ENCODE measurements at regions not wholly inside any gene's neighbourhood (a gene's known extent, or its start where the extent isn't known, plus 50 kb on each side); places are given as distances from the start of the nearest gene placed in this dataset.

DNA sequence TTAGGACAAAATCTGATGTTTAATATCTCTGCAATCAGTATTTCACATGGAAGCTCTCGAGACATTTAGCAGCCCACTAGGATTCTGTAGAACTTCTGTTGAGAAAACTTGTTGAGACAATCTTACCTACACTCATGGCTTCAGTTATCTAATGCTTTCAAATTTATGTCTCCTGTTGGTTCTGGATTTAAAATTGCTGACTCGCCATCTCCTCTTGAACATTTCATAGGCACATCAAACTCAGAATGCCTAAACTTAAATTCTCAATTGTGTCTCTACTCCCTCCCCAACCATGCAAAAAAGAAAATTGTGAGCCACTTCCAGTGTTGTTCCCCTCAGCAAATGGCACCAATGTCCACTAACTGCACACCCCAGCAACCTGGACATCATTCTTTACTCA is 142.5 kb upstream of the AHI1 start:
- TF ChIP-seq, protein P1, sequence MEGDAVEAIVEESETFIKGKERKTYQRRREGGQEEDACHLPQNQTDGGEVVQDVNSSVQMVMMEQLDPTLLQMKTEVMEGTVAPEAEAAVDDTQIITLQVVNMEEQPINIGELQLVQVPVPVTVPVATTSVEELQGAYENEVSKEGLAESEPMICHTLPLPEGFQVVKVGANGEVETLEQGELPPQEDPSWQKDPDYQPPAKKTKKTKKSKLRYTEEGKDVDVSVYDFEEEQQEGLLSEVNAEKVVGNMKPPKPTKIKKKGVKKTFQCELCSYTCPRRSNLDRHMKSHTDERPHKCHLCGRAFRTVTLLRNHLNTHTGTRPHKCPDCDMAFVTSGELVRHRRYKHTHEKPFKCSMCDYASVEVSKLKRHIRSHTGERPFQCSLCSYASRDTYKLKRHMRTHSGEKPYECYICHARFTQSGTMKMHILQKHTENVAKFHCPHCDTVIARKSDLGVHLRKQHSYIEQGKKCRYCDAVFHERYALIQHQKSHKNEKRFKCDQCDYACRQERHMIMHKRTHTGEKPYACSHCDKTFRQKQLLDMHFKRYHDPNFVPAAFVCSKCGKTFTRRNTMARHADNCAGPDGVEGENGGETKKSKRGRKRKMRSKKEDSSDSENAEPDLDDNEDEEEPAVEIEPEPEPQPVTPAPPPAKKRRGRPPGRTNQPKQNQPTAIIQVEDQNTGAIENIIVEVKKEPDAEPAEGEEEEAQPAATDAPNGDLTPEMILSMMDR (conservative IDR thresholded peaks at IDR 0.05; ENCODE audit: low read depth in 2 of 2), result no peak
- TF ChIP-seq EZH2 (IDR thresholded peaks at IDR 0.05; ENCODE audit: low read depth, unreplicated experiment), result no peak
- TF ChIP-seq, protein P2, sequence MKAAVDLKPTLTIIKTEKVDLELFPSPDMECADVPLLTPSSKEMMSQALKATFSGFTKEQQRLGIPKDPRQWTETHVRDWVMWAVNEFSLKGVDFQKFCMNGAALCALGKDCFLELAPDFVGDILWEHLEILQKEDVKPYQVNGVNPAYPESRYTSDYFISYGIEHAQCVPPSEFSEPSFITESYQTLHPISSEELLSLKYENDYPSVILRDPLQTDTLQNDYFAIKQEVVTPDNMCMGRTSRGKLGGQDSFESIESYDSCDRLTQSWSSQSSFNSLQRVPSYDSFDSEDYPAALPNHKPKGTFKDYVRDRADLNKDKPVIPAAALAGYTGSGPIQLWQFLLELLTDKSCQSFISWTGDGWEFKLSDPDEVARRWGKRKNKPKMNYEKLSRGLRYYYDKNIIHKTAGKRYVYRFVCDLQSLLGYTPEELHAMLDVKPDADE (IDR thresholded peaks at IDR 0.05), result no peak
- no peak for TF ChIP-seq JUNB (IDR thresholded peaks at IDR 0.05; ENCODE audit: unreplicated experiment)
- no peak for TF ChIP-seq EZH2phosphoT487 (IDR thresholded peaks at IDR 0.05; ENCODE audit: unreplicated experiment)
- no peak for TF ChIP-seq POLR2AphosphoS5 (IDR thresholded peaks at IDR 0.05; ENCODE audit: low read depth)
- TF ChIP-seq ZNF114 (CRISPR knock-in tag; IDR thresholded peaks at IDR 0.05), result no peak
- TF ChIP-seq CREB1 (CRISPR knock-in tag; IDR thresholded peaks at IDR 0.05; ENCODE audit: low read depth), result no peak
- TF ChIP-seq NANOG (IDR thresholded peaks at IDR 0.05; ENCODE audit: borderline replicate concordance), result no peak
- no peak for TF ChIP-seq STAT1 (IDR thresholded peaks at IDR 0.05; ENCODE audit: unreplicated experiment)
- TF ChIP-seq, protein P3, sequence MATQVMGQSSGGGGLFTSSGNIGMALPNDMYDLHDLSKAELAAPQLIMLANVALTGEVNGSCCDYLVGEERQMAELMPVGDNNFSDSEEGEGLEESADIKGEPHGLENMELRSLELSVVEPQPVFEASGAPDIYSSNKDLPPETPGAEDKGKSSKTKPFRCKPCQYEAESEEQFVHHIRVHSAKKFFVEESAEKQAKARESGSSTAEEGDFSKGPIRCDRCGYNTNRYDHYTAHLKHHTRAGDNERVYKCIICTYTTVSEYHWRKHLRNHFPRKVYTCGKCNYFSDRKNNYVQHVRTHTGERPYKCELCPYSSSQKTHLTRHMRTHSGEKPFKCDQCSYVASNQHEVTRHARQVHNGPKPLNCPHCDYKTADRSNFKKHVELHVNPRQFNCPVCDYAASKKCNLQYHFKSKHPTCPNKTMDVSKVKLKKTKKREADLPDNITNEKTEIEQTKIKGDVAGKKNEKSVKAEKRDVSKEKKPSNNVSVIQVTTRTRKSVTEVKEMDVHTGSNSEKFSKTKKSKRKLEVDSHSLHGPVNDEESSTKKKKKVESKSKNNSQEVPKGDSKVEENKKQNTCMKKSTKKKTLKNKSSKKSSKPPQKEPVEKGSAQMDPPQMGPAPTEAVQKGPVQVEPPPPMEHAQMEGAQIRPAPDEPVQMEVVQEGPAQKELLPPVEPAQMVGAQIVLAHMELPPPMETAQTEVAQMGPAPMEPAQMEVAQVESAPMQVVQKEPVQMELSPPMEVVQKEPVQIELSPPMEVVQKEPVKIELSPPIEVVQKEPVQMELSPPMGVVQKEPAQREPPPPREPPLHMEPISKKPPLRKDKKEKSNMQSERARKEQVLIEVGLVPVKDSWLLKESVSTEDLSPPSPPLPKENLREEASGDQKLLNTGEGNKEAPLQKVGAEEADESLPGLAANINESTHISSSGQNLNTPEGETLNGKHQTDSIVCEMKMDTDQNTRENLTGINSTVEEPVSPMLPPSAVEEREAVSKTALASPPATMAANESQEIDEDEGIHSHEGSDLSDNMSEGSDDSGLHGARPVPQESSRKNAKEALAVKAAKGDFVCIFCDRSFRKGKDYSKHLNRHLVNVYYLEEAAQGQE (IDR thresholded peaks at IDR 0.05; ENCODE audit: unreplicated experiment), result no peak

All from GM23338 (cell line).